WI38 (cell line): ENCODE measurements at regions not wholly inside any gene's neighbourhood (a gene's known extent, or its start where the extent isn't known, plus 50 kb on each side); places are given as distances from the start of the nearest gene placed in this dataset.
"Not testable (repeated sequence)": the region's sequence is repeated elsewhere in the genome, so short reads cannot be mapped to it uniquely, and the experiment has no call there.

ENCODE experiments used
- H3K4me3 ChIP-seq: 2 replicates; pipeline ENCODE4 v1.5.1; 2011; ENCODE audit warnings: low read depth, mild to moderate bottlenecking, control low read depth, low read length
- TF ChIP-seq, protein P1 (sequence below): IDR thresholded peaks from 2 replicates; pipeline ENCODE4 v1.5.1; 2012; ENCODE audit warnings: low read depth, mild to moderate bottlenecking, control low read depth, low read length

GRCh38 chr1:222470252-222470805 lies 77.6 kb downstream of the HHIPL2 start:
- not testable (repeated sequence) for H3K4me3 ChIP-seq

DNA sequence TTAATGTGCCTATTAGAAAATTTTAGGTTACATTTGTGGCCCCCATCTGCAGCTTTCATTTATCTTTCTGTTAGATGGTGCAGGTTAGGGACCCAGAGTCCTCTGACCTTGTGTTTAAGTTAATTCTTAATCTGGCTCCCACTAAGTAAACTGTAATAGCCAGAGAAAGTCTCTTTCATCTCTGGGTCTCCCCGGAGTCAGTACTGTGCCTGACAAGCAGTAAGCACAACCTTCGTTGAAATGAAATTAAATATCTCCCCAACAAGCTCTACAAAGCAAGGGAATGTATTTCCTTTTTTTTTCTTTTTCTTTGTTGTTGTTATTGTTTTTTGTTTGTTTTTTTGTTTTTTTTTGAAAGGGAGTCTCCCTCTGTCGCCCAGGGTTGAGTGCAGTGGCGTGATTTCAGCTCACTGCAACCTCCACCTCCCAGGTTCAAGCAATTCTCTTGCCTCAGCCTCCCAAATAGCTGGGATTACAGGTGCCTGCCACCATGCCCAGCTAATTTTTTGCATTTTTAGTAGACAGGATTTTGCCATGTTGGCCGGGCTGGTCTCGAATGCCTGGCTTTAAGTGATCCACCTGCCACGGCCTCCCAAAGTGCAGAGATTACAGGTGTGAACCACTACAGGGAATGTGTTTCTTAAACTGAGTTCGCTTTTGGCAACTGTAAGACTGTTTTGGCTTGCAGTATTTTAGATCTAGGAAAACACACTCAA lies 81.6 kb downstream of the HHIPL2 start:
- no peak overlapping the region for H3K4me3 ChIP-seq

GRCh38 chr1:222465211-222466041 lies 82.5 kb downstream of the HHIPL2 start:
- TF ChIP-seq, protein P1, sequence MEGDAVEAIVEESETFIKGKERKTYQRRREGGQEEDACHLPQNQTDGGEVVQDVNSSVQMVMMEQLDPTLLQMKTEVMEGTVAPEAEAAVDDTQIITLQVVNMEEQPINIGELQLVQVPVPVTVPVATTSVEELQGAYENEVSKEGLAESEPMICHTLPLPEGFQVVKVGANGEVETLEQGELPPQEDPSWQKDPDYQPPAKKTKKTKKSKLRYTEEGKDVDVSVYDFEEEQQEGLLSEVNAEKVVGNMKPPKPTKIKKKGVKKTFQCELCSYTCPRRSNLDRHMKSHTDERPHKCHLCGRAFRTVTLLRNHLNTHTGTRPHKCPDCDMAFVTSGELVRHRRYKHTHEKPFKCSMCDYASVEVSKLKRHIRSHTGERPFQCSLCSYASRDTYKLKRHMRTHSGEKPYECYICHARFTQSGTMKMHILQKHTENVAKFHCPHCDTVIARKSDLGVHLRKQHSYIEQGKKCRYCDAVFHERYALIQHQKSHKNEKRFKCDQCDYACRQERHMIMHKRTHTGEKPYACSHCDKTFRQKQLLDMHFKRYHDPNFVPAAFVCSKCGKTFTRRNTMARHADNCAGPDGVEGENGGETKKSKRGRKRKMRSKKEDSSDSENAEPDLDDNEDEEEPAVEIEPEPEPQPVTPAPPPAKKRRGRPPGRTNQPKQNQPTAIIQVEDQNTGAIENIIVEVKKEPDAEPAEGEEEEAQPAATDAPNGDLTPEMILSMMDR: peak; percentile 98

More for the DNA sequence above, 81.6 kb downstream of the HHIPL2 start:
- TF ChIP-seq, protein P1: no peak

DNA sequence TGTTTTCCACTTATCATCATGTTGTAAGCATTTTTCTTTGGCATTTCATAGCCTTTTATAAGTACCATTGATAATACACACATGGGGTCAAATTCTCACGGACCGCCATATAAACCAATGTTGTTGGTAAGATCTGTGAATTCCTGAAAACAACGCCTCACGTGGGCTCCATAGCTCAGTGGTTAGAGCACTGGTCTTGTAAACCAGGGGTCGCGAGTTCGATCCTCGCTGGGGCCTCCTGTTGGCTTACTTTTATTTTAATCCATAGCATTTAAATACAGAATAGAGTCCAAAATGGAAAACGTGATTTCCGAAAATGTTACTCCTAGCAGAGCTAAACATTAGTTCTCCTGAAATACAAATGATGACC lies 83.1 kb downstream of the HHIPL2 start:
- TF ChIP-seq, protein P1: no peak
- peak overlapping the region; percentile 59 for H3K4me3 ChIP-seq

More at GRCh38 chr1:222465211-222466041, 82.5 kb downstream of the HHIPL2 start:
- peak overlapping the region; percentile 59 for H3K4me3 ChIP-seq

DNA sequence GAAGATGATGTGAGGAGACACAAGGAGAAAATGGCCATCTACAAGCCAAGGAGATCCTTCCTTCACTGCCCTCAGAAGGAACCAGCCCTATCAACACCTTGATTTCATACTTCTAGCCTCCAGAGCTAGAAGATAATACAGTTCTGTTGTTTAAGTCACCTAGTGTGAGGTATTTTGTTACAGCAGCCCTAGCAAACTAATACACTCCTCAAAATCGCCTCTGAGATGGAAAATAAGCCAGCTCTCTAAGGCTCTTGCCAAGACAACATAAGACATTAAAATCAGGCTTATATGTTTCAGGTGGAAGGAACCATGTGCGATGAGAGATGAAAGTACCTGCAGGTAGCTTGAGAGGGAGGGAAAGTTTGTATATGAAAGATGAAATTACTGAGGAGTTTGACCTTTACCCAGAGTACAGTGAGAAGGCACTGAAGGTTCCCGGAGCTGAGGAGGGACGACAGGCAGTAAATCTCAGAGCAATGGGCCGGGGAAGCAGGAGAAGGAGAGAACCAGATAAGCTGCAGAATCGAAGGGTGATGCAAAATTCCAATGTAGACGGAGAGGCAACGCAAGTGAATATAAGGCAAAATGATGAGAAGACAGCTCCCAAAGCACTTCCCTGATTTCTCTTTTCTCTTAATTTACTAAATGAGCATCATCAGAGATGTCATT lies 84.7 kb downstream of the HHIPL2 start:
- TF ChIP-seq, protein P1: no peak
- H3K4me3 ChIP-seq: no peak overlapping the region

- no peak overlapping the region for H3K4me3 ChIP-seq
- TF ChIP-seq, protein P1: no peak
Observed at GRCh38 chr1:222462601-222463000, 85.3 kb downstream of the HHIPL2 start.

- TF ChIP-seq, protein P1: no peak
- no peak overlapping the region for H3K4me3 ChIP-seq
Observed at GRCh38 chr1:222461941-222462340, 86.0 kb downstream of the HHIPL2 start.
